Right atrium auricular region (tissue), 2 donors: ENCODE measurements at regions not wholly inside any gene's neighbourhood (a gene's known extent, or its start where the extent isn't known, plus 50 kb on each side); places are given as distances from the start of the nearest gene placed in this dataset.

Source experiments
- DNase-seq: peaks from one replicate; pipeline ENCODE4 v3.0.0-alpha.2; 2019; ENCODE audit warnings: low spot score
- H3K27ac ChIP-seq, 2 donors: fragments of 200-600 bp; sonication (generic); 1 replicate in 1 of 2; 2 replicates in 1 of 2; pipeline ENCODE4 v1.5.1; 2016 to 2019
- H3K27me3 ChIP-seq, 2 donors: fragments of 200-600 bp; sonication (generic); one replicate each; pipeline versions ENCODE4 v1.5.1 to v1.6.0; 2017 to 2019
- H3K36me3 ChIP-seq: fragments of 200-600 bp; sonication (generic); one replicate; pipeline ENCODE4 v1.5.1; 2016
- H3K4me1 ChIP-seq, 2 donors: fragments of 200-600 bp; sonication (generic); one replicate each; pipeline versions ENCODE4 v1.5.1 to v1.6.0; 2017 to 2019
- H3K4me3 ChIP-seq, 2 donors: fragments of 200-600 bp; sonication (generic); 1 replicate in 1 of 2; 2 replicates in 1 of 2; pipeline ENCODE4 v1.5.1; 2017 to 2019; ENCODE audit warnings: mild to moderate bottlenecking in 1 of 2, moderate library complexity in 1 of 2
- H3K9me3 ChIP-seq, 2 donors: fragments of 200-600 bp; sonication (generic); one replicate each; pipeline ENCODE4 v1.5.1; 2019
- CTCF ChIP-seq, 2 donors: fragments of 200-600 bp; sonication (generic); IDR thresholded peaks; one replicate each; pipeline ENCODE4 v1.5.1; 2019; ENCODE audit warnings: antibody characterized with exemption in 2 of 2

GRCh38 chr9:70465398-70465797, 50.9 kb upstream of the KLF9 start:
- Histone ChIP-seq H3K27me3 (no peaks in the 10 kb centered on the region), H3K36me3 (no peaks in the 10 kb centered on the region), H3K4me1 (peaks cover 0 to 31% of the 10 kb centered on the region in 2 donors), H3K27ac (no peak overlapping the region), H3K4me3 (no peak overlapping the region), H3K9me3 (no peaks in the 10 kb centered on the region)
- no peak for DNase-seq
- TF ChIP-seq CTCF (IDR thresholded peaks at IDR 0.05), result no peak
